ENCODE measurements at regions not wholly inside any gene's neighbourhood (a gene's known extent, or its start where the extent isn't known, plus 50 kb on each side); places are given as distances from the start of the nearest gene placed in this dataset.
"Not testable (repeated sequence)": the region's sequence is repeated elsewhere in the genome, so short reads cannot be mapped to it uniquely, and the experiment has no call there.

DNA sequence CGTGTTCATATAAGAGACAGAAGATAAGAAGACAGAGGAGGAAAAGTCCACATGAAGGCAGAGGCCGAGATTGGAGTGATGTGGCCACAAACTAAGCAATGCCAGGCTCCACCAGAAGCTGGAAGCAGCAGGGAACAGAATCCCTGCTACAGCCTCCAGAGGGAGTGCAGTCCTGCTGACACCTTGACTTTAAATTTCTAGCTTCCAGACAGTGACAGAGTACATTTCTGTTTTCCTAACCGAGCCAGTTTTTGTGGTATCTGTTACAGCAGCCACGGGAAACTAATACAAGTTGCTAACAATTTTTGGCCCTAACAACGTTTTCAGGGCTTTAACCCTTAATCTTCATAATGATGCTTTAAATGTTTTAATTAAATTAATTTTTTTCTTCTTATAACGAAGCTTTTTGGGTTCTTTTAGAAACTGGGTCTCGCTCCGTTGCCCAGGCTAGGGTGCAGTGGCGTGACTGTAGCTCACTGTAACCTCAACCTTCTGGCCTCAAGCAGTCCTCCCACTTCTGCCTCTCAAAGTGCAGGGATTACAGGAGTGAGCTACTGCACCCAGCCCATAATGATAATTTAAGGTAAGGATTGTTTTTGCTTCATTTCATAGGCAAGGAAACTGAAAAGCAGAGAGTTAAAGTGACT is 202.3 kb upstream of the PROK2 start:
- Histone ChIP-seq H3K9me3 (no peaks in the 10 kb centered on the region), H3K4me3 (no peak overlapping the region), H3K4me1 (no peaks in the 10 kb centered on the region), H3K36me3 (no peaks in the 10 kb centered on the region), H3K27me3 (ENCODE audit: low read depth) (no peaks in the 10 kb centered on the region), H3K27ac (no peak overlapping the region)
- ATAC-seq (no peak), DNase-seq (no peak)
- intact Hi-C loops (cut with DNase I), result no loop called here
- peak; percentile 29 for TF ChIP-seq CTCF (IDR thresholded peaks at IDR 0.05)

DNA sequence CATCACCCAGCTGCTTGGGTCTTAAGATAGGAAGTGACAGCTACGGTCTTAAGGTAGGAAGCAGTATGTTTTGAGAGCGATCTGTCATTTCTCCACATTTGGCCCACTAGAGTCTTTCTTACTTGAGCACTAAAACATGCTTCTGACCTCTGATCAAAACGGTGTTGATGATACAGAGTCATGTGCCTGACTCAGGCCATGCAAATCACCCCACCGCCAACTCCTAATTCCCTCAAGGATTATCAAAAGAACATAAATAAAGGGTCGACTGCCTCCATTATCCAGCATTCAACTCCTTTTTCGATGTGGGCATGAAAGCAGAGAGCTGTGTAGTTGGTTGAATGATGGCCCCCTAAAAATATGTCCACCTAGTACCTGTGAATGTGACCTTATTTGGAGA is 201.7 kb upstream of the PROK2 start:
- intact Hi-C loops (cut with DNase I), result no loop called here
- TF ChIP-seq CTCF (IDR thresholded peaks at IDR 0.05), result no peak
- ATAC-seq (no peak), DNase-seq (no peak)
- no peaks in the 10 kb centered on the region for H3K36me3 ChIP-seq
- H3K4me1 ChIP-seq, result no peaks in the 10 kb centered on the region
- no peaks in the 10 kb centered on the region for H3K9me3 ChIP-seq
- H3K27me3 ChIP-seq (ENCODE audit: low read depth), result no peaks in the 10 kb centered on the region
- H3K4me3 ChIP-seq, result no peak overlapping the region
- H3K27ac ChIP-seq, result no peak overlapping the region

GRCh38 chr3:71984843-71985613 is 200.1 kb upstream of the PROK2 start:
- no peaks in the 10 kb centered on the region for H3K4me1 ChIP-seq
- no peak overlapping the region for H3K27ac ChIP-seq
- H3K9me3 ChIP-seq, result no peaks in the 10 kb centered on the region
- H3K4me3 ChIP-seq, result no peak overlapping the region
- TF ChIP-seq CTCF (IDR thresholded peaks at IDR 0.05), result no peak
- no peaks in the 10 kb centered on the region for H3K27me3 ChIP-seq (ENCODE audit: low read depth)
- no peaks in the 10 kb centered on the region for H3K36me3 ChIP-seq
- DNase-seq (no peak), ATAC-seq (no peak)
- intact Hi-C loops (cut with DNase I), result no loop called here

GRCh38 chr3:71983694-71984093 is 198.7 kb upstream of the PROK2 start:
- Histone ChIP-seq H3K4me1 (no peaks in the 10 kb centered on the region), H3K9me3 (no peaks in the 10 kb centered on the region), H3K36me3 (no peaks in the 10 kb centered on the region), H3K4me3 (no peak overlapping the region), H3K27me3 (ENCODE audit: low read depth) (no peaks in the 10 kb centered on the region), H3K27ac (no peak overlapping the region)
- TF ChIP-seq CTCF (IDR thresholded peaks at IDR 0.05), result no peak
- intact Hi-C loops (cut with DNase I), result no loop called here
- ATAC-seq (no peak), DNase-seq (no peak)

- H3K4me1 ChIP-seq; H3K36me3 ChIP-seq; ATAC-seq; intact Hi-C loops (cut with DNase I); H3K4me3 ChIP-seq; H3K27me3 ChIP-seq (ENCODE audit: low read depth); H3K9me3 ChIP-seq; H3K27ac ChIP-seq; DNase-seq: not testable (repeated sequence)
These were observed 197.7 kb upstream of the PROK2 start for GRCh38 chr3:71982506-71983258.

DNA sequence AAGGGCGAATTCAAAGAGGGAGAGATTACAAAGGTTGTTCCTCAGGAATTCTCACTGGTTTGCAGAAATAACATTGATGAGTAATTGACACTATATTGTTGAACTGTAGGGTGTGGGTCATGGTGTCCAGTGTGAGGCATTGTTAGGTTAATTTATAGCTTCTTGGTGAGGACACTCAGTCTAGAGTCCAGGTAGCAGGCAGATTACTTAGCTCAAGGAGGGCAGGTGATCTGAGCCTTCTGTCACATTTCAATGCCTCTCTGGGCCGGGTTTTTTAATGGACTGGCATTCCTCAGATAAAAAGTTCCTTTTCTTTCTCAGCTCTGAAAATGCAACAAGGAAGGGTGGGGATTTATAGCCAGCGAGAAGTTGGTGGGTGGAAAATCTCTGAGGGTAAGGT is 194.2 kb upstream of the PROK2 start:
- no peaks in the 10 kb centered on the region for H3K4me1 ChIP-seq
- intact Hi-C loops (cut with DNase I), result no loop called here

More for the DNA sequence above, 194.2 kb upstream of the PROK2 start:
- Histone ChIP-seq H3K9me3 (no peaks in the 10 kb centered on the region), H3K36me3 (no peaks in the 10 kb centered on the region), H3K4me3 (no peak overlapping the region), H3K27me3 (ENCODE audit: low read depth) (peaks cover 7% of the 10 kb centered on the region), H3K27ac (no peak overlapping the region)
- no peak for TF ChIP-seq CTCF (IDR thresholded peaks at IDR 0.05)
- ATAC-seq (no peak), DNase-seq (no peak)
